IgD-negative memory B cell (primary cell): ENCODE measurements at regions not wholly inside any gene's neighbourhood (a gene's known extent, or its start where the extent isn't known, plus 50 kb on each side); places are given as distances from the start of the nearest gene placed in this dataset.
A peak's percentile ranks its signal among the peaks of the same experiment; 100 is the strongest.
"Not testable (repeated sequence)": the region's sequence is repeated elsewhere in the genome, so short reads cannot be mapped to it uniquely, and the experiment has no call there.

ENCODE experiments used
- H3K27ac Mint-ChIP-seq, 3 donors: one replicate each; pipeline ENCODE4 v1.8.0; 2020 to 2022; ENCODE audit warnings: mild to moderate bottlenecking in 3 of 3, mixed read lengths in 3 of 3, moderate library complexity in 1 of 3
- H3K27me3 Mint-ChIP-seq: one replicate; pipeline ENCODE4 v1.8.0; 2021; ENCODE audit warnings: mixed read lengths
- H3K36me3 Mint-ChIP-seq: one replicate; pipeline ENCODE4 v1.8.0; 2020; ENCODE audit warnings: mild to moderate bottlenecking, mixed read lengths
- H3K4me1 Mint-ChIP-seq, 3 donors: one replicate each; pipeline ENCODE4 v1.8.0; 2020 to 2022; ENCODE audit warnings: mixed read lengths in 3 of 3, mild to moderate bottlenecking in 1 of 3
- H3K4me3 Mint-ChIP-seq, 4 donors: one replicate each; pipeline ENCODE4 v1.8.0; 2020 to 2022; ENCODE audit warnings: mild to moderate bottlenecking in 4 of 4, mixed read lengths in 4 of 4, moderate library complexity in 3 of 4
- H3K9me3 Mint-ChIP-seq, 3 donors: one replicate each; pipeline ENCODE4 v1.8.0; 2020 to 2021; ENCODE audit warnings: mixed read lengths in 3 of 3, mild to moderate bottlenecking in 1 of 3

- H3K27me3 Mint-ChIP-seq: no peaks in the 10 kb centered on the region
- H3K4me1 Mint-ChIP-seq: no peaks in the 10 kb centered on the region
- no peaks in the 10 kb centered on the region for H3K9me3 Mint-ChIP-seq
- H3K27ac Mint-ChIP-seq: no peak overlapping the region
- no peak overlapping the region for H3K4me3 Mint-ChIP-seq
- H3K36me3 Mint-ChIP-seq: no peaks in the 10 kb centered on the region
These were observed 409.3 kb downstream of the AGTPBP1 start for GRCh38 chr9:85332487-85332886.

- H3K36me3 Mint-ChIP-seq: no peaks in the 10 kb centered on the region
- no peaks in the 10 kb centered on the region for H3K4me1 Mint-ChIP-seq
- H3K27ac Mint-ChIP-seq: no peak overlapping the region
- peaks cover 0 to 1% (median 0%) of the 10 kb centered on the region in 3 donors for H3K9me3 Mint-ChIP-seq
- no peaks in the 10 kb centered on the region for H3K27me3 Mint-ChIP-seq
- H3K4me3 Mint-ChIP-seq: no peak overlapping the region
These were observed 410.1 kb downstream of the AGTPBP1 start for GRCh38 chr9:85331626-85332025.

- peaks cover 5% of the 10 kb centered on the region for H3K27me3 Mint-ChIP-seq
- peaks cover 5 to 13% (median 5%) of the 10 kb centered on the region in 3 donors for H3K9me3 Mint-ChIP-seq
- H3K36me3 Mint-ChIP-seq: peaks cover 2% of the 10 kb centered on the region
- H3K4me3 Mint-ChIP-seq: no peak overlapping the region
- H3K27ac Mint-ChIP-seq: no peak overlapping the region
- no peaks in the 10 kb centered on the region for H3K4me1 Mint-ChIP-seq
These were observed 419.2 kb downstream of the AGTPBP1 start for GRCh38 chr9:85322592-85322991.

- Mint-ChIP-seq H3K36me3 (peaks cover 5% of the 10 kb centered on the region), H3K9me3 (peaks cover 4 to 13% (median 5%) of the 10 kb centered on the region in 3 donors), H3K4me1 (no peaks in the 10 kb centered on the region), H3K27me3 (peaks cover 5% of the 10 kb centered on the region), H3K4me3 (no peak overlapping the region), H3K27ac (no peak overlapping the region)
These were observed 420.2 kb downstream of the AGTPBP1 start for GRCh38 chr9:85321561-85321960.

GRCh38 chr9:85319936-85320656 lies 421.7 kb downstream of the AGTPBP1 start:
- H3K36me3 Mint-ChIP-seq: peaks cover 5% of the 10 kb centered on the region
- H3K27me3 Mint-ChIP-seq: peaks cover 5% of the 10 kb centered on the region
- H3K4me3 Mint-ChIP-seq: no peak overlapping the region
- H3K4me1 Mint-ChIP-seq: no peaks in the 10 kb centered on the region
- H3K27ac Mint-ChIP-seq: no peak overlapping the region
- H3K9me3 Mint-ChIP-seq: peaks cover 4 to 12% (median 6%) of the 10 kb centered on the region in 3 donors

- not testable (repeated sequence) for H3K4me3 Mint-ChIP-seq, H3K36me3 Mint-ChIP-seq, H3K27ac Mint-ChIP-seq, H3K4me1 Mint-ChIP-seq, H3K27me3 Mint-ChIP-seq
- peaks cover 0 to 12% (median 6%) of the 10 kb centered on the region in 3 donors for H3K9me3 Mint-ChIP-seq
These were observed 426.2 kb downstream of the AGTPBP1 start for GRCh38 chr9:85315535-85315934.

GRCh38 chr9:85310573-85310972 lies 431.2 kb downstream of the AGTPBP1 start:
- Mint-ChIP-seq H3K4me1 (peaks cover 0 to 2% (median 0%) of the 10 kb centered on the region in 3 donors), H3K9me3 (peaks cover 0 to 13% (median 12%) of the 10 kb centered on the region in 3 donors), H3K27me3 (no peaks in the 10 kb centered on the region), H3K27ac (no peak overlapping the region), H3K36me3 (no peaks in the 10 kb centered on the region), H3K4me3 (no peak overlapping the region)

- peaks cover 1% of the 10 kb centered on the region for H3K36me3 Mint-ChIP-seq
- H3K27ac Mint-ChIP-seq: no peak overlapping the region
- H3K4me3 Mint-ChIP-seq: no peak overlapping the region
- H3K27me3 Mint-ChIP-seq: peaks cover 1% of the 10 kb centered on the region
- no peaks in the 10 kb centered on the region for H3K4me1 Mint-ChIP-seq
- peaks cover 0 to 2% (median 1%) of the 10 kb centered on the region in 3 donors for H3K9me3 Mint-ChIP-seq
These were observed 438.0 kb downstream of the AGTPBP1 start for GRCh38 chr9:85303757-85304134.

- peaks cover 1% of the 10 kb centered on the region for H3K36me3 Mint-ChIP-seq
- no peaks in the 10 kb centered on the region for H3K9me3 Mint-ChIP-seq
- peaks cover 1% of the 10 kb centered on the region for H3K27me3 Mint-ChIP-seq
These were observed 438.6 kb downstream of the AGTPBP1 start for GRCh38 chr9:85302938-85303756.

GRCh38 chr9:85298499-85298898 lies 443.3 kb downstream of the AGTPBP1 start:
- H3K27ac Mint-ChIP-seq: peak overlapping the region in 1 of 3 donors; percentile 13
- H3K9me3 Mint-ChIP-seq: peaks cover 0 to 6% (median 0%) of the 10 kb centered on the region in 3 donors
- peaks cover 1% of the 10 kb centered on the region for H3K36me3 Mint-ChIP-seq
- peaks cover 4% of the 10 kb centered on the region for H3K27me3 Mint-ChIP-seq
- no peak overlapping the region for H3K4me3 Mint-ChIP-seq
- H3K4me1 Mint-ChIP-seq: no peaks in the 10 kb centered on the region

More at GRCh38 chr9:85302938-85303756, 438.6 kb downstream of the AGTPBP1 start:
- H3K27ac Mint-ChIP-seq: no peak overlapping the region
- H3K4me3 Mint-ChIP-seq: no peak overlapping the region
- no peaks in the 10 kb centered on the region for H3K4me1 Mint-ChIP-seq

- H3K4me3 Mint-ChIP-seq: not testable (repeated sequence)
These were observed 446.5 kb downstream of the AGTPBP1 start for GRCh38 chr9:85295244-85295643.

GRCh38 chr9:85292261-85292660 lies 449.5 kb downstream of the AGTPBP1 start:
- Mint-ChIP-seq H3K4me3 (no peak overlapping the region), H3K9me3 (peaks cover 6% of the 10 kb centered on the region in 3 donors), H3K36me3 (no peaks in the 10 kb centered on the region), H3K27me3 (peaks cover 10% of the 10 kb centered on the region), H3K27ac (no peak overlapping the region), H3K4me1 (peaks cover 0 to 2% (median 0%) of the 10 kb centered on the region in 3 donors)

More at GRCh38 chr9:85295244-85295643, 446.5 kb downstream of the AGTPBP1 start:
- not testable (repeated sequence) for H3K27ac Mint-ChIP-seq, H3K36me3 Mint-ChIP-seq, H3K4me1 Mint-ChIP-seq, H3K9me3 Mint-ChIP-seq, H3K27me3 Mint-ChIP-seq

- H3K27me3 Mint-ChIP-seq: peaks cover 10% of the 10 kb centered on the region
- H3K4me1 Mint-ChIP-seq: peaks cover 0 to 2% (median 0%) of the 10 kb centered on the region in 3 donors
- no peak overlapping the region for H3K4me3 Mint-ChIP-seq
- peaks cover 6% of the 10 kb centered on the region in 3 donors for H3K9me3 Mint-ChIP-seq
- H3K27ac Mint-ChIP-seq: no peak overlapping the region
- no peaks in the 10 kb centered on the region for H3K36me3 Mint-ChIP-seq
These were observed 450.5 kb downstream of the AGTPBP1 start for GRCh38 chr9:85291266-85291665.

- H3K27ac Mint-ChIP-seq: no peak overlapping the region
- H3K9me3 Mint-ChIP-seq: peaks cover 6% of the 10 kb centered on the region in 3 donors
- peaks cover 10% of the 10 kb centered on the region for H3K27me3 Mint-ChIP-seq
These were observed 451.7 kb downstream of the AGTPBP1 start for GRCh38 chr9:85290019-85290418.

GRCh38 chr9:85289142-85289541 lies 452.6 kb downstream of the AGTPBP1 start:
- peak overlapping the region in 1 of 4 donors; percentile 22 for H3K4me3 Mint-ChIP-seq
- no peaks in the 10 kb centered on the region for H3K36me3 Mint-ChIP-seq
- peaks cover 0 to 2% (median 0%) of the 10 kb centered on the region in 3 donors for H3K4me1 Mint-ChIP-seq
- peaks cover 9% of the 10 kb centered on the region for H3K27me3 Mint-ChIP-seq
- peaks cover 2 to 9% (median 6%) of the 10 kb centered on the region in 3 donors for H3K9me3 Mint-ChIP-seq
- H3K27ac Mint-ChIP-seq: no peak overlapping the region

More at GRCh38 chr9:85290019-85290418, 451.7 kb downstream of the AGTPBP1 start:
- Mint-ChIP-seq H3K36me3 (no peaks in the 10 kb centered on the region), H3K4me3 (no peak overlapping the region), H3K4me1 (peaks cover 0 to 2% (median 0%) of the 10 kb centered on the region in 3 donors)
